HG02943 (cell line): ENCODE measurements at regions not wholly inside any gene's neighbourhood (a gene's known extent, or its start where the extent isn't known, plus 50 kb on each side); places are given as distances from the start of the nearest gene placed in this dataset.

Experiments used
- ATAC-seq: cut with Tn5 transposase; IDR thresholded peaks from one replicate; pipeline ENCODE4 v1.9.1; 2021; ENCODE audit warnings: mild to moderate bottlenecking, low read depth, moderate library complexity; ENCODE audit not compliant: unreplicated experiment

DNA sequence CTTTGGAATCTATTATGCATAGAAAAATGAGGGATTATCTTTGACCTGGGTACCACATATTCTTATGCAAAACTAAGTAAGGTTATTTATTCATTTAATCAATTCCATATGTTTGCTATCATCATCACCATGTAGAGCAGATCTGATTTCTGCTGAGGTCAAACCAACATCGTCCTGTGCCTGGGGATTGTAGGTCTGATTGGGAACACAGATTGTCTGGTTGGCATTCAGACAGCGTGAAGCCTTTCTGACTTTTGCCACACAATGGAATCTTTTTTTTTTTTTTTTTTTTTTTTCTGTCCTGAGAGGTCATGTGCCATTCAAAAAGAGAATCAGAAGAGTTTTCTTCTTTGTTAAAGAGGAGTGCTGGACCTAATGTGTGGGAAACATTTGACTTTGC, 142.9 kb downstream of the RAB11FIP2 start:
- no peak for ATAC-seq

- no peak for ATAC-seq
Observed at GRCh38 chr10:117905404-117905803, 141.3 kb downstream of the RAB11FIP2 start.

DNA sequence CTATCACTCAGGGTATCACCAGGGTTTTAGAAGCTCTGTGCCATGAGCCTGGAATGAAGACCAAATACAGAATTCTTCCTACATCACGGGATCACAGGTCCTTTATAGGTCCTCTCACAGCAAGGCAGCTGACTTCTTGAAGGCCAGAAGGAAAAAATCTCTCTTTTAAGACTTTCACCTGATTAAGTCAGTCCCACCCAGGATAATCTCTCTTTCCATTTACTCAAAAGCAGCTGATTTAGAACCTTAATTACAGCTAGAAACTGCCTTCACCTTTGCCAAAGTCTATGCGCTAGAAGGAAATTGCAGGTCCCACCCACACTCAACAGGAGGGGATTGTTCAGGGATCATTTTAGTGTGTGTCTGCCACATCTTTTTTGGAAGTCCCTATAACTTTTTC, 135.1 kb downstream of the RAB11FIP2 start:
- ATAC-seq, result no peak

- no peak for ATAC-seq
Observed at GRCh38 chr10:117914334-117914733, 132.4 kb downstream of the RAB11FIP2 start.

- no peak for ATAC-seq
Observed at GRCh38 chr10:117920956-117921355, 125.8 kb downstream of the RAB11FIP2 start.

- ATAC-seq, result no peak
Observed at GRCh38 chr10:117921421-117921820, 125.3 kb downstream of the RAB11FIP2 start.

DNA sequence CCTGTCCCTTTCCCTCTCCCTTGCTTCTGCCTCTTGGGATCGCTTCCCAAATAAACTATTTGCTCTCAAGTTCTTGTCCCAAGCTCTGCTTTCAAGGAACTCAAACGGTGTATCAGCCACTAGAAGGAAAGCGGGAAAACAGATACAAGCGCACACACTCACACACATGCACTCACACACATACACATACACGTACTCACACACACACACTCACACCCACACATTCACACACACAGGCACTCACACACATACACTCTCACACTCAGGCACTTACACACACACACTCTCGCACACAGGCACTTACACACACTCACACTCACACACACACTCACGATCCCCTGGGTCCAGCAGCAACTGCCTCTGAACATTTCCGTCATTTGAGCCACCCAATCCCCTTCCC, 121.9 kb downstream of the RAB11FIP2 start:
- ATAC-seq, result no peak

GRCh38 chr10:117925369-117925768, 121.4 kb downstream of the RAB11FIP2 start:
- no peak for ATAC-seq

DNA sequence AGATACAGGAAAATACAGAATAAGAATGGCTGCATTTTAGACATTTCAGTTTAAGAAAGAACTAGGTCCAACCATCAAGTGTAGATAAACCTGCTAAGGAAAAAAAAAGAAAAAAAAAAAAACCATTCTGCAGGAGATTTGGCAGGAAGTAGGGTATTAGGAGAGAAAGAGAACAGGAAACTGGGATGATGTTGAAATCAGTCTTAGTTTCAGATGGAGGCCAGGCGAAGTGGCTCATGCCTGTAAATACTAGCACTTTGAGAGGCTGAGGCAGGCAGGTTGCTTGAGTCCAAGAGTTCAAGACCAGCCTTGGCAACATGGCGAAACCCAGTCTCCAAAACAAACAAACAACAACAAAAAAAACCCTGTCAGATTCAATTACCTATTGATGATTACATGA, 120.2 kb downstream of the RAB11FIP2 start:
- no peak for ATAC-seq

- ATAC-seq, result no peak
Observed at GRCh38 chr10:117927332-117927731, 119.4 kb downstream of the RAB11FIP2 start.

DNA sequence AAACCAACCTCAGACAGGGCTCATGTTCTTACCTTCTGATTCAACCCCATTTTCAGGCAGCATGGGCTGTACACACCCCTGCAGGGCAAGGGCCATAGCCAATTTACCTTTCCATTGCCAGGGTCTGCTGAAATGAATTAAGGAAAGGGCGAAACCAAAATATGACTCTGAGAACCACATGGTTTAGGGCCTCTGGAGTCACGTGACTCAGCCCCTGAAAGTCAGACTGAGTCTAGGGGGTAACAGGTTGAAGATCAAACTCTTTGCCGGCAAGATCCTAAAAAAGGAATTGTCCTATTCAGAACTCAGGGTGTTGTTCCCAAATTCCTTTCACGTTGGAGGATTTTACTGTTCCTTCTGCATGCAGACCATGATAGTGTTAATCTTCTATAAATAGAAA, 118.9 kb downstream of the RAB11FIP2 start:
- ATAC-seq, result no peak

- ATAC-seq, result no peak
Observed at GRCh38 chr10:117928281-117928680, 118.5 kb downstream of the RAB11FIP2 start.

DNA sequence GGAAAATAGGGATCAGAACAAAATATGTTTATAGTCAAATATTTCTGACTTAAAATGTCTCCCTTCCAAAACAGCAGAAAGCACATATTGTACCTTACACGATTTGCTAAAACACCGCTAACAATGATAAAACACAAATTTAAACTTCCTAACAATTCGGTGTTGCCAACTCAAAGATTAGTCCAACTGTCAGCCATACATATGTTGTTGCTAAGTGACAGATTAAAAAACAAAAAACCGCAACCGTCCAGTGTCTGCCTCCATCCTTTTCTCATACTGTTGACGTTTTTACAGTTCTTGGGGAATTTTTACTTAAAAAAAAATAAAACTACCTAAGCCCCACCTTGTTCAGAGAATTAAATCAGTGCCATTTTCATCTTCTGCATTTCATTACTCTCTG, 118.0 kb downstream of the RAB11FIP2 start:
- ATAC-seq, result no peak

DNA sequence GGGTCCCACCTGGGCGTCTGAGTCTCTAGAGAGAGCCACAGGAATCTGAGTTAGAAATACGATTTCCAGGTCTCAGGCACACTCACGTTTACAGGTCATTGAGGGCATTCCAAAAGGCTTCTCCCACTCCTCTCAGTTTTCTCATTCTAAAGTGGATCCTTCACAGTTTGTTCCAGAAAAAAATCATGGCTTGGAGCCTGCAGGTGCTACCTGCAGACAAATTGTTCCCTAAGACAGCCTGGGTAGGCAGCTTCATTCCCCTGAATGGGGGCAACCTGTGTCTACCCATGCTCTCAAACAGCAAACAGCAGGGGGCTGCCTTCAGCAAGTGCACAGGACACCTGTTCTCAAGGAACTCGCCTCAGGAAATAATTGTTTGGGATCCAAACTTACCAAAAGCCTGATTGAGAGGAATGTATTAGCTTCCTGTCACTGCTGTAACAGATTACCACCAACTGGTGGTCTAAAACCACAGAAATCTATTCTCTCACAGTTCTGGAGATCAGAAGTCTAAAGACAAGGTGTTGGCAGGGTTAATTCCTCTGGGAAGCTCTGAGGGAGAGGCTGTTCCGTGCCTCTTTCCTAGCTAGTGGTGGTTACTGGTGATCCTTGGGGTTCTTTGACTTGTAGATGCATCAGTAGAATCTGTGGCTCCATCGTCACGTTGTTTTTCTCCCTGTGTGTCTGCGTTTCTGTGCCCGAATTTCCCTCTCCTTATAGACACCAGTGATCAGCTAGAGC, 117.2 kb downstream of the RAB11FIP2 start:
- ATAC-seq, result no peak

- no peak for ATAC-seq
Observed at GRCh38 chr10:117931078-117931477, 115.7 kb downstream of the RAB11FIP2 start.

- ATAC-seq, result no peak
Observed at GRCh38 chr10:117933036-117933435, 113.7 kb downstream of the RAB11FIP2 start.

DNA sequence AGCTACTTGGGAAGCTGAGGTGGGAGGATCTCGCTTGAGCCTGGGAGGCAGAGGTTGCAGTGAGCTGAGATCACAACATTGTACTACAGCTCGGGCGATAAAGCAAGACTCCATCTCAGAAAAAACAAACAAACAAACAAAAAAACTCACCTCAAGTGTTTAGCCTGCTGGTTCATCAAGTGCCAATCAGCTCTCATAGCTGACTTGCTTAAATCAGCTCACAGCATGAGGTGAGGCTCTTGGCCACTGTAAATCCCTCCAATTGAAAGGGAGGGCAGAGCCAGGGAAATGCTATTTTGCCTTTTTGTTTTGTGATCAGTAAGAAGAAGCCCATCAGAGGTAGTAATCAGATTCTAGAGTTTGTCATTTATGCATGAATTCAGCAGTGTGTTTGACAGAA, 112.3 kb downstream of the RAB11FIP2 start:
- no peak for ATAC-seq

DNA sequence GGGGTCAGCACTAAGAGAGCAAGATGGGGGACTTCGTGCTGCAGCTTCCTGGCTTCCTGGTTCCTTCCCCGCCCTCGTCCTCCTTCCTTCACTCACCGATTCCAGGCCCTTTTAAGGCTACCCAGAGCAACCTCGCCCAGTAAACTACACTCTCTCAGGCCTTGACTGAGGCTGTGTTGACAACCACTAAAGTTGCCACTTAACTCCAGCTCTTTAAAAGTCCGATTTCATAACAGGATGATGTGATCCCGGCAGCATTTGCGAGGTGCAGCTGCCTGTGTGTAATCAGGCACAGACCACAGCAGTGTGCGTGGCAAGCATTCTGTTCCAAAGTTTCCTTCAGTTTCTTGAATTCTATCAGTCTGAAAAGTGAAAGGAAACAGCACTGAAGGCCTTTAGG, 110.6 kb downstream of the RAB11FIP2 start:
- ATAC-seq, result no peak

- no peak for ATAC-seq
Observed at GRCh38 chr10:117936566-117936965, 110.2 kb downstream of the RAB11FIP2 start.

DNA sequence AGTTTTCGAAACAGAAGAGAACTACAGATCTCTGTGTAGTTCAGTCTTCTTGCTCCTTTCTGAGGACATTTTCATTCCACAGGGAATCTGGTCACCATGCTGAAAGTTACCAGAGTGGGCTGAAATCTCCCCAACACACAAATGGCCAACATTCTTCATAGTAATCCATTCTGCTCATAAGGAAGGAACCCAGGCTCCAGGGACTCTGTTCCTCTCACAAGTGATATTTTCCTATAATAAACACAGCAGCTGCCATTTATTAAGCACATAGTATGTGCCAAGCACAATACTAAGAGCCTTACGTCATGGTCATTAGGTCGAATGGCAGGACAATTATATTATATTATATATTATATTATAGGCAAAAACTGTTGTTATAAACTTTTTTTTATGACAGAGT, 109.8 kb downstream of the RAB11FIP2 start:
- no peak for ATAC-seq

DNA sequence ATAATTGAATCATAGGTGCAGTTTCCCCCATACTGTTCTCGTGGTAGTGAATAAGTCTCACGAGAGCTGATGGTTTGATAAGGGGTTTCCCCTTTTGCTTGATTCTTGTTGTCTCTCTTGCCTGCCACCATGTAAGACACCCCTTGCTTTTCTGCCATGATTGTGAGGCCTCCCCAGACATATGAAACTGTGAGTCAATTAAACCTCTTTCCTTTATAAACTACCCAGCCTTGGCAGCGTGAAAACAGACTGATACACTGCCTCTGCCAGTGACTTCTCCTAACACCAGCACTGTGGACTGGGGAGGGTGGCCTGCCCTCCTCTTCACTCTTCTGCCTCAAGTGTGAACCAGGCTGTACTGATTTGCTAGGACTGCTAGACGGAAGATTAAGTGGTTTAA, 108.6 kb downstream of the RAB11FIP2 start:
- ATAC-seq, result no peak

- no peak for ATAC-seq
Observed at GRCh38 chr10:117942226-117942625, 104.5 kb downstream of the RAB11FIP2 start.
